Panc1 (cell line): ENCODE measurements at regions not wholly inside any gene's neighbourhood (a gene's known extent, or its start where the extent isn't known, plus 50 kb on each side); places are given as distances from the start of the nearest gene placed in this dataset.

Source experiments
- ATAC-seq: fragments of 200-7000 bp; cut with Tn5 transposase; 2 replicates; pipeline ENCODE4 v1.9.1; 2020; ENCODE audit warnings: mild to moderate bottlenecking, moderate library complexity
- BruUV-seq: library from RNA; stranded (reverse); fragments of 400-500 nt; replicated peaks from 2 replicates; lab custom pipeline; 2021; lab: Mats Ljungman, UMichigan
- CTCF ChIA-PET: fragments of 300-600 bp; sonication (Branson Sonifier 250); formaldehyde crosslinking; loops from one replicate; lab custom pipeline; 2022; ENCODE audit warnings: antibody characterized with exemption; lab: Charles Lee
- POLR2A ChIA-PET: fragments of 300-600 bp; sonication (Branson Sonifier 250); formaldehyde crosslinking; loops from one replicate; lab custom pipeline; 2022; ENCODE audit warnings: antibody characterized with exemption; lab: Charles Lee
- DNase-seq: peaks from one replicate; pipeline ENCODE4 v3.0.0-alpha.2; 2010; ENCODE audit warnings: low read depth, low spot score
- H3K27ac ChIP-seq: 2 replicates; pipeline ENCODE4 v1.5.1; 2011; ENCODE audit warnings: mild to moderate bottlenecking, low read length, inconsistent platforms
- H3K27me3 ChIP-seq: fragments of 200-500 bp; sonication (Bioruptor generic); 2 replicates; pipeline ENCODE4 v1.6.0; 2014; ENCODE audit warnings: low read length, inconsistent platforms; ENCODE audit not compliant: control insufficient read depth, insufficient read depth
- H3K36me3 ChIP-seq: fragments of 200-500 bp; sonication (Bioruptor generic); 2 replicates; pipeline ENCODE4 v1.5.1; 2014; ENCODE audit warnings: inconsistent platforms, mild to moderate bottlenecking, low read length, moderate library complexity; ENCODE audit not compliant: control insufficient read depth, insufficient read depth
- H3K4me1 ChIP-seq: 2 replicates; pipeline ENCODE4 v1.5.1; 2011; ENCODE audit warnings: inconsistent platforms, mild to moderate bottlenecking, low read length, moderate library complexity; ENCODE audit not compliant: control insufficient read depth, insufficient read depth
- H3K4me3 ChIP-seq, 2 experiments: 2 replicates each; pipeline ENCODE4 v1.5.1; 2011 to 2012; ENCODE audit warnings: low read depth in 2 of 2, low read length in 2 of 2, mild to moderate bottlenecking in 2 of 2, inconsistent platforms in 1 of 2, moderate library complexity in 1 of 2
- H3K9me3 ChIP-seq: fragments of 200-500 bp; sonication (Bioruptor generic); 2 replicates; pipeline ENCODE4 v1.5.1; 2014; ENCODE audit warnings: low read depth, mild to moderate bottlenecking, inconsistent platforms, low read length, moderate library complexity; ENCODE audit not compliant: control insufficient read depth, insufficient read depth
- POLR2AphosphoS5 ChIP-seq: IDR thresholded peaks from 2 replicates; pipeline ENCODE4 v1.6.1; 2012; ENCODE audit warnings: mild to moderate bottlenecking, low read depth, low read length, moderate library complexity
- SIN3A ChIP-seq: IDR thresholded peaks from 2 replicates; pipeline ENCODE4 v1.6.1; 2012; ENCODE audit warnings: low read depth, mild to moderate bottlenecking, low read length, moderate library complexity, borderline replicate concordance; ENCODE audit not compliant: insufficient read depth
- TCF7L2 ChIP-seq: IDR thresholded peaks from 2 replicates; pipeline ENCODE4 v1.6.1; 2011; ENCODE audit warnings: mild to moderate bottlenecking, low read depth, low read length, inconsistent platforms
- in situ Hi-C: cut with HindIII; loops from 2 replicates; pipeline ENCODE4 v1.10.0; 2016; ENCODE audit warnings: low sequenced_read_pairs, low pct_unique_long_range_greater_than_20kb
- intact Hi-C: fragments of 100-400 bp; cut with micrococcal nuclease; formaldehyde crosslinking; loops from one replicate; pipeline ENCODE4 v1.10.0; 2022; ENCODE audit not compliant: unreplicated experiment
- TF ChIP-seq, protein P1 (sequence below): fragments of 450-650 bp; IDR thresholded peaks from 2 replicates; pipeline ENCODE4 v1.5.1; 2017; ENCODE audit warnings: mild to moderate bottlenecking
- TF ChIP-seq, protein P2 (sequence below), 2 experiments: IDR thresholded peaks; 2 replicates each; pipeline ENCODE4 v1.6.1; 2011 to 2012; ENCODE audit warnings: low read depth in 2 of 2, control low read depth in 1 of 2, low read length in 1 of 2, mild to moderate bottlenecking in 1 of 2, moderate library complexity in 1 of 2; ENCODE audit not compliant: insufficient read depth in 1 of 2

DNA sequence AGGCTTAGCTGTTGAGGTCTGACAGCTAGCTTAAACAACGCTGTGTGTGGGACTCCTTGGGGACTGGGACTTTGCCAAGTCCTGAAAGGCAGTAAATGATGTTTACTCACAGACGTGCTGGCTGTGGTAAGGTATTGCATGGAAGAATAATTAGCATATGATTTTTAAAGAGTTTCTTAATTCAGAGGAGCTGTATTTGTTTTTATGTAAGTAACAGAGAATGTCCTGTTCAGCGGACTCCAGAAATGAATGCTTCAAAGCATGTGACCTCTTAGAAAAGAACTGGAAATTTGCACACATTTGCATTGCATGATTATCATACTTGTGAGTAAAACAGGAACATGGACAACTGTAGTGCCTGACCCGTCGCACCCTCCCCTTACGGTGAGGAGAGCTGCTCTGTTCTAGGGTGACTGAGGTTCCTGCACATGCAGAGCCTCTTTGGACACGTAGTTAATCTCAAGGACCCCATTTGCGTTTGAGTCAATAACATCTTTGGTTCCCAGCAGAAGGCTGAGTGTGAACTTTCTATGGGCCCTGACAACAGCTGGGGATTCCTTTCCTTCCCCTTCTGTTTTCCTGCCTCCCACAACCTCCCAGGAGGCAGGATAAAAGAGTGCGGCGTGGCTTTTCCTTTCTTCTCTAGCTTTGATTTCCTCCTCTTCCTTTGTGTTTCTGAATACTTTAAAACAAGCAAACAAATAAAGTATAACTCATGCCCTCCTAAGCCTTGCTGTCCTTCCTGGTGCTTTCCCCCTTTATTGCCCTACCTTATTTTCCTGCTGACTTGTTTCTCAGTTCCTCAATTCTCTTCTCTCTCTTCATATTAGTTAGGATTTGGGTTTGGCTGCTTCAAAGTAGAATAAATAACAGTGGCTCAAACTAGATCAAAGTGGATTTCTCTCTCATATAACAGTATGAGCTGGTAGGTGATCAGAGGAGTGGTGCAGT is 157.2 kb upstream of the CD180 start:
- TF ChIP-seq SIN3A (no peak), TCF7L2 (no peak)
- TF ChIP-seq, protein P1, sequence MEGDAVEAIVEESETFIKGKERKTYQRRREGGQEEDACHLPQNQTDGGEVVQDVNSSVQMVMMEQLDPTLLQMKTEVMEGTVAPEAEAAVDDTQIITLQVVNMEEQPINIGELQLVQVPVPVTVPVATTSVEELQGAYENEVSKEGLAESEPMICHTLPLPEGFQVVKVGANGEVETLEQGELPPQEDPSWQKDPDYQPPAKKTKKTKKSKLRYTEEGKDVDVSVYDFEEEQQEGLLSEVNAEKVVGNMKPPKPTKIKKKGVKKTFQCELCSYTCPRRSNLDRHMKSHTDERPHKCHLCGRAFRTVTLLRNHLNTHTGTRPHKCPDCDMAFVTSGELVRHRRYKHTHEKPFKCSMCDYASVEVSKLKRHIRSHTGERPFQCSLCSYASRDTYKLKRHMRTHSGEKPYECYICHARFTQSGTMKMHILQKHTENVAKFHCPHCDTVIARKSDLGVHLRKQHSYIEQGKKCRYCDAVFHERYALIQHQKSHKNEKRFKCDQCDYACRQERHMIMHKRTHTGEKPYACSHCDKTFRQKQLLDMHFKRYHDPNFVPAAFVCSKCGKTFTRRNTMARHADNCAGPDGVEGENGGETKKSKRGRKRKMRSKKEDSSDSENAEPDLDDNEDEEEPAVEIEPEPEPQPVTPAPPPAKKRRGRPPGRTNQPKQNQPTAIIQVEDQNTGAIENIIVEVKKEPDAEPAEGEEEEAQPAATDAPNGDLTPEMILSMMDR: no peak
- TF ChIP-seq, protein P2, sequence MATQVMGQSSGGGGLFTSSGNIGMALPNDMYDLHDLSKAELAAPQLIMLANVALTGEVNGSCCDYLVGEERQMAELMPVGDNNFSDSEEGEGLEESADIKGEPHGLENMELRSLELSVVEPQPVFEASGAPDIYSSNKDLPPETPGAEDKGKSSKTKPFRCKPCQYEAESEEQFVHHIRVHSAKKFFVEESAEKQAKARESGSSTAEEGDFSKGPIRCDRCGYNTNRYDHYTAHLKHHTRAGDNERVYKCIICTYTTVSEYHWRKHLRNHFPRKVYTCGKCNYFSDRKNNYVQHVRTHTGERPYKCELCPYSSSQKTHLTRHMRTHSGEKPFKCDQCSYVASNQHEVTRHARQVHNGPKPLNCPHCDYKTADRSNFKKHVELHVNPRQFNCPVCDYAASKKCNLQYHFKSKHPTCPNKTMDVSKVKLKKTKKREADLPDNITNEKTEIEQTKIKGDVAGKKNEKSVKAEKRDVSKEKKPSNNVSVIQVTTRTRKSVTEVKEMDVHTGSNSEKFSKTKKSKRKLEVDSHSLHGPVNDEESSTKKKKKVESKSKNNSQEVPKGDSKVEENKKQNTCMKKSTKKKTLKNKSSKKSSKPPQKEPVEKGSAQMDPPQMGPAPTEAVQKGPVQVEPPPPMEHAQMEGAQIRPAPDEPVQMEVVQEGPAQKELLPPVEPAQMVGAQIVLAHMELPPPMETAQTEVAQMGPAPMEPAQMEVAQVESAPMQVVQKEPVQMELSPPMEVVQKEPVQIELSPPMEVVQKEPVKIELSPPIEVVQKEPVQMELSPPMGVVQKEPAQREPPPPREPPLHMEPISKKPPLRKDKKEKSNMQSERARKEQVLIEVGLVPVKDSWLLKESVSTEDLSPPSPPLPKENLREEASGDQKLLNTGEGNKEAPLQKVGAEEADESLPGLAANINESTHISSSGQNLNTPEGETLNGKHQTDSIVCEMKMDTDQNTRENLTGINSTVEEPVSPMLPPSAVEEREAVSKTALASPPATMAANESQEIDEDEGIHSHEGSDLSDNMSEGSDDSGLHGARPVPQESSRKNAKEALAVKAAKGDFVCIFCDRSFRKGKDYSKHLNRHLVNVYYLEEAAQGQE (IDR thresholded peaks at IDR 0.05; ENCODE audit: insufficient read depth in 1 of 2, low read depth in 2 of 2, low read length in 1 of 2): no peak
- no peaks in the 10 kb centered on the region for H3K9me3 ChIP-seq
- DNase-seq (no peak), ATAC-seq (no peak)
- no peaks in the 10 kb centered on the region for H3K27me3 ChIP-seq
- no TSS peak for BruUV-seq
- no peaks in the 10 kb centered on the region for H3K36me3 ChIP-seq
- H3K4me1 ChIP-seq: no peaks in the 10 kb centered on the region
- ChIA-PET POLR2A (no interaction called here), CTCF (no interaction called here)
- in situ Hi-C loops (no loop called here), intact Hi-C loops (no loop called here)
- no peak overlapping the region for H3K27ac ChIP-seq
- H3K4me3 ChIP-seq: no peak overlapping the region

DNA sequence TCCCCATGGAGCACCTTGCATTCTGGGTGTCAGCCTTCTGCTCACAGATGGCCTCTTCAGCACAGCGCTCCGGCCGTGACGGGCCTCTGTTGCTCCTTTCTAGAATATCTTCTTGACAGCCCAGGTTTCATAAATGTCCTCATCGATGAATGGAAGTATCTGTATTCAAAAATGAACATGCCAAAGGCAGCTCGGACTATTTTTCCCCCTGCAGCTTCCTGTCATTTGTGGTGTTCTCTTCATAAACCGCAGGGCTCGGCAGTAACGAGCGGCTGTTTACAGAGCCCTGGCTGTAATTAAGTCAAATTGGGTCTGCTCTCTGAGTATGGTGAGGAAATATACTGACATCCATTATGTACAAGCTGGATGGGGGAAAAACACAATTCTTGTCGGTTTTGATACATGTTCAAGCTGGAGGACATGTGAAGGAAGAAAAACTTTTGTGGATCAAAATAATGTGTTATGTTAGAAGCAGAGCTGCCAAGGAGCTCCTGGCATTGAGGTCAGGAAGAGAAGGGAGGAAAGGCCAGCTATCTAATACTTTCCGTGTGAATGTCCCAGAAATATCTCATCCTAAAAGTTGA is 154.1 kb upstream of the CD180 start:
- TF ChIP-seq, protein P1: no peak
- TF ChIP-seq SIN3A: no peak
- TF ChIP-seq POLR2AphosphoS5: no peak
- TF ChIP-seq, protein P2 (IDR thresholded peaks at IDR 0.05; ENCODE audit: insufficient read depth in 1 of 2, low read depth in 2 of 2, low read length in 1 of 2): no peak
- TF ChIP-seq TCF7L2: no peak
- Histone ChIP-seq H3K9me3 (no peaks in the 10 kb centered on the region), H3K36me3 (no peaks in the 10 kb centered on the region), H3K4me3 (no peak overlapping the region), H3K27ac (no peak overlapping the region), H3K4me1 (no peaks in the 10 kb centered on the region), H3K27me3 (no peaks in the 10 kb centered on the region)
- CTCF ChIA-PET: no interaction called here
- DNase-seq (no peak), ATAC-seq (no peak)
- in situ Hi-C loops (no loop called here), intact Hi-C loops (no loop called here)
- no TSS peak for BruUV-seq
- POLR2A ChIA-PET: no interaction called here
